NCI-H446 (cell line): ENCODE measurements at regions not wholly inside any gene's neighbourhood (a gene's known extent, or its start where the extent isn't known, plus 50 kb on each side); places are given as distances from the start of the nearest gene placed in this dataset.

Source experiments
- DNase-seq, 2 experiments: peaks; one replicate each; lab custom pipeline; 2025; lab: John Stamatoyannopoulos, UW

DNA sequence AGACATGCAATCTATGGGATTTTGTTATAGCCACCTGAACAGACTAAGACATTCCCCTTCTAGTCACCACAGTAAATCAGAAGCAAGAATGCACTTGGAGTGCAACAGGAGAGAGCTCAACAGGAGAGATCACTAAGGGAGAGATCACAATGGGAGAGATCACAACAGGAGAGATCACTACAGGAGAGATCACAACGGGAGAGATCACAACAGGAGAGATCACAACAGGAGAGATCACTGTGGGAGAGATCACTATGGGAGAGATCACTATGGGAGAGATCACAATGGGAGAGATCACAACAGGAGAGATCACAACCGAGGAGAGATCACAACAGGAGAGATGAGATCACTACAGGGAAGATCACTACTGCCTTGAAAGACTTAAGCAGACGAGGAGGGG is 238.5 kb upstream of the PITRM1 start:
- DNase-seq, result no peak

DNA sequence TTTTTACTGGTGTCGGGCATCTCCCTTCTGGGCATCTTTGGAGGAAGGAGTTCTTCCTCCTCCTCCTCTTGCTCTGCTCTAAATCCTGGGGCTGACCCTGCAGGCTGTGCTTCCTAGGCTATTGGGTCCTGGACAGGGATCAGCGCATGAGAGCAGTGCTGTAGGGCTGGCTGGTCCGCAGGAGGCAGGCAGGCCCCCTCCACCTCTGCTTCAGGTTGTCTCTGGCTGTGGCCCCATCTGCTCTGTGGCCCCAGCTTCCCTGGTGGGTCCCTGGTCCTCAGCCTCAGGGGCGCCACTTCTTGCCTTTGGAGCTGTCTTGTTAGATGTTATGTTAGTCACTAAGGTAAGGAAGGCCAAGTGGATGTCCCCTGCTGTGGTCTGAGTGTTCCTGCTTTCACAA is 237.3 kb upstream of the PITRM1 start:
- no peak for DNase-seq

DNA sequence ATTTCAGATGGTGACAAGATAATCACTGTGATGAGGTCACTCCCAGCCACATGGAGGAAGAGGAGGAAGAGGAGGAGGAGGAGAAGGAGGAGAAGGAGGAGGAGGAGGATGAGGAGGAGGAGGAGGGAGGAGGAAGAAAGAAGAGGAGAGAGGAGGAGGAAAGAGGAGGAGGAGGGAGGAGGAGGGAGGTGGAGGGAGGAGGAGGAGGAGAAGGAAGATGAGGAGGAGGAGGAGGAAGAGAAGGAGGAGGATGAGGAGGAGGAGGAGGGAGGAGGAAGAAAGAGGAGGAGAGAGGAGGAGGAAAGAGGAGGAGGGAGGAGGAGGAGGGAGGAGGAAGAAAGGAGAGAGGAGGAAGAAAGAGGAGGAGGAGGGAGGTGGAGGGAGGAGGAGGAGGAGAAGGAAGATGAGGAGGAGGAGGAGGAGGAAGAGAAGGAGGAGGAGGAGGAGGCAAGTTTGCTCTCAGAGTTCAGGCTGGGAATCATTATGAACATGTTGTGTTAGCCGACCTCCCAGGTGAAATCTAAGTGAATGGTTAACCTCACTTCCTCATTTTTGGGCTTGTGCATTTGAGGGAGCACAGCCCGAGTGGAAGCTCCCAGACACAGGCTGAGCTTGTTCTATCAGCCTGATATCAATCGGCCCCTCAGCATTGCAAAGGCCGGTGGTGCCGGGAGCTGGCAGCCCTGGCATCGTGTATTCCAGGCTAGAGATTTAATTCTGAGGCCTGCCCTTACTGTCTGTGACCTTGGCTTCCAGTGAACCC is 236.2 kb upstream of the PITRM1 start:
- DNase-seq, result no peak

DNA sequence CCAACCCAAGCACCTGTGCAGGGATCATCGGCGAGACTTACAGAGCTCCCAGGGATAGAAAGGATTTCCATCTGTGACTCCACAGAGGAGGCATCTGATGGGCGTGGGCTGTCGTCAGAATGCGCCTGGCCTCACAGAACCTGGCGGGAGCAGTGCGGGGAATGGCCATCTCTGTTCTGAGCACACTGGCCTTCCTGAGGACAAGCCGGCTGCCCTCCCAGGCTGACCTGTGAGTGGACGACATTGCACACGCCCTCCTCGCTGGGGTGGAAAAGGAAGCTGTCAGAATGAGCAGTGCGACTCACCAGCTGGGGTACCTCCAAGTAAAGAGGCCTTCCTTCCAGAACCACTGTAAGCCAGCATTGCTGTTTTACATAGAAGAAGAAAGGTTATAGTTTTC is 234.6 kb upstream of the PITRM1 start:
- no peak for DNase-seq

DNA sequence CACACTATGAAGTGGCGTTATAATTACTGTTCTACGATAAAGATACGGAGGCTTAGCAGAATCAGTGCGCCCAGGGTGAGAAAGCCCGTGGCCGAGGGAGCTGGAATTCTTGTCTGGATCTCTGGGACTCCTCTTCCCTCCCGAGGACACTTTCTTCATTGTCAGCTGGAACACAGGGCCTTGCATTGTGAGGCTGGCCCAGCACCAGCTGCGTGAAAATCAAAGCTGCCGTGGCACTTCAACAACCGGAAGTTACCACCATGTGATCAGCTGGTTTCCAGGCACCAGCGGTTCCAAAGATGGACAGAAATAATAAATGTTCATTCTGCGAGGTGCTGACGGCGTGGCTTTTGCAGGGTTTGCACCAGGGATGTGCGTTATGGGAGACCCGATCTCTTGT is 234.0 kb upstream of the PITRM1 start:
- DNase-seq, result no peak

DNA sequence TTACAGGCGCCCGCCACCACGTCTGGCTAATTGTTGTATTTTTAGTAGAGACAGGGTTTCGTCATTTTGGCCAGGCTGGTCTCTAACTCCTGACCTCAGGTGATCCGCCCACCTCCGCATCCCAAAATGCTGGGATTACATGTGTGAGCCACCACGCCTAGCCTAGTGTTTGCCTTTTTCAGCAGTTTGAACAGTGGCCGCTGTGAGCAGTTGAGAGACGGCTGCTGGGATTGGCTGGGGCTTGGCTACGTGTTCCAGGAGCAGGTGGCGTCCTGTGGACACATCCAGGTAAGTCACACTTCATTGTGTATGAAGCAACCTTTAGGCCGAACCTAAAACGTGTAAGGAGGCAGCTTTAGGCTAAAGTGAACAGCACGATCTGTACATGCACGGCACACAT is 231.8 kb upstream of the PITRM1 start:
- DNase-seq, result no peak

DNA sequence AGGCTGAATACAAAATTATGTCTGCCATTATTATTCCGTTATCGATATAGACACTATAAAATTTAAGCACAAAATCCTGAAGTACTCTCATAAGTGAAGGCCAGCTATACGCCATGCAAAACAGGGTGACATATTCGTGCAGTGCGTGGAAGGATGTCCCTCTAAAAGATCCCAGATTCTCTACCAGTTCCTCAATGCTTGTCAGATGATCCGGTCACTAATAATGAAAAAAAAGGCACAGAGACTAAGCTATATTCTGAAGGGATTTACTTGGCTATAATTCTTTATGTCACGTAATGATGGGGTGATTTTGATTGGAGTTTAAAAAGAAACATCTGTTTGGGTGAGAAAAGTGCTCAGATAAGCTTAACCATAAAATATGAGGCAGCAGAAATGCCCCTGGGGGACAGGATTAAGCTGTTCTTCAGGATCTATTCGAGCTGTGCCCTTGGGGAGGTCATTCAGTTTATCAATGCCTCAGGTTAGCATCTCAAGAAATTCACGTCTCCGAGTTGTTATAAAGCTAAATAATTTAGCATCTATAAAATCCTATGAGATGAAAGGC is 229.7 kb upstream of the PITRM1 start:
- DNase-seq, result no peak

DNA sequence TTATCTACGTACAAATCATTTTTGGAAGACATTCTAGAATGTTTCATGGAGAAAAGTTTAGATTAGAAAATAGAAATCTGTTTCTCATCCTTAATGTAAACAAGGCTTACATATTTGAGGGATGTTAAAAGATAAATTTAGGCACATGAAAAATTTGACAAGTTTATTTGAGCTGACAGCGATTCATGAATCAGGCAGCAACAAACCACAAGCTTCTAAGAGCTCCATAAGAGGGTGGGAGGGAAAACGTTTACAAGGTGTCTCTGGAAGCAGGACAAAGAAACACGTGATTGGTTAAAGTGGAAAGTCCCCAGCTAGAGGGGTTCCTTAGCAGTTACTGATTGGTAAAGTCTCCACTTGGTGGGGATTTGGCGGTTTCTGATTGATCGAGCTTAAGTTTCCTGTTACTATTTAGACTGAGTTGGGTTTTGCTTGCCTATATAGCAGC is 228.9 kb upstream of the PITRM1 start:
- no peak for DNase-seq

DNA sequence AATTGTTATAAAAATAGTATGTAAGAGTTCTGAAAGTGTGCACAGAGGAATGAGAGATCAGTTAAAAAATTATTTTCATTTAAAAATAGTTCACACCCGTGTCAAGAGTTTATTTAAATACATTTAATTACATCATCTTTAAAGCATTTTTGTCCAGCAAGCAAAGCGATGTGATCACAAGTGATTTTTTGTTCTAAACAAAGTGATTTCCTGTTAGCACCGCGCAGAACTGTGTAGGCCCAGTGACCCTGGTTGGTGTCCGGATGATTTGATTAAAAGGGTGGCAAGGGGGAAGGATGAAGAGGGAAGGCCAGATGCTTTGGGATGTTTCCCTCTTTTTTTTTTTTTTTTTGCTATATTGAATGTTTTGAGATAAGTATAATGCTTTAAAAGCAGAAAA is 227.8 kb upstream of the PITRM1 start:
- DNase-seq, result no peak

DNA sequence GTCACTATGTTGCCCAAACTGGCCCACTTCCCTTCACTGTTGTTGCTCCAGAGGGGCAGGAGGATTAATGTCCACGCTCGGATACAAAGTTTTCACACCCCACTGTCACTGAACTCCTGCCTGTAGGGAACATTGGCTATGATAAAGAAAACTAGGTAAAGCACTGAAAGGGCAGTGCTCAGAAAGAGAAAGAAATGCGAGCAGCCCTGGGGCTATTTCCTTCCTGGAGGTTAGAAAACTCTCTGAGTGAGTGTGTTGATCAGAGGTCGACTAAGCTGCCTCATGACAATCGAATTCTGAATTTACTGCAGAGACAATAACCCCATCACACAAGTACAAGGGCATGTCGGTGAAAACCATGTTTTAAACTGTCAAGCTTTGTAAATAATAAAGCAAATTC is 227.2 kb upstream of the PITRM1 start:
- DNase-seq, result no peak

DNA sequence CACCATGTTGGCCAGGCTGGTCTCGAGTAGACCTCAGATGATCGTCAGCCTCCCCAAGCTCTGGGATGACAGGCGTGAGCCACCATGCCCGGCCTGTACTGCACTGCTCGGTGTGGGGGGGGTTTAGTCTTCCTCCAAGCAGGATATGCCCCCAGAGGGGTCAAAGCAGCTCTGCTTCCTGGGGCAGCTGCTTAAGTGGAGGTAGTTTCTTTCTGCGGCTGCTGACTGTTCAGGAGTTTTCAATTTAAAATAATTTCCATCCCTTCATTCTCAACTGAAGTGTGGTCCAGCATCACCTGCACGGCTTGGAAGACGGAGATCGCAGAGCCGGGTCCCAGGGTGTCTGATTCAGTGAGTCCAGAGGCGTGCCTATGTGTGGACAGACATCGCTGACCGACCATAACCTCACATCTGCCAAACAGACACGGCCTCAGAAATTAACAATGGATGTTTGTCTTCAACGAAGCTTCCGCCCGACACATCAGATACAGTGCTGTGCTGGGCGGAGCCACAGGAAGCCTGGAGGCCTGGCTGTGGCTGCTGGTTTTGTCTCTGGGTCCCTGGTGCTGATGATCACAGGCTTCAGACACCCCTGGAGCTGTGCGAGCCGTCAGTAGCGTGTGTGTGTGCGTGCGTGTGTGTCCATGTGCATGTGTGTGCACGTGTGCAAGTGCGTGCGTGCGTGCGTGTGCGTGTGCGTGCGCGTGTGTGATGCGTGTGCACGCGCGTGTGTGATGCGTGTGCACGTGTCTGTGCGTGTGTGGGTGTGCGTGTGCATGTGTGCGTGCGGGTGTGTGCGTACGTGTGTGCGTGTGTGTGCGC is 226.5 kb upstream of the PITRM1 start:
- no peak for DNase-seq

DNA sequence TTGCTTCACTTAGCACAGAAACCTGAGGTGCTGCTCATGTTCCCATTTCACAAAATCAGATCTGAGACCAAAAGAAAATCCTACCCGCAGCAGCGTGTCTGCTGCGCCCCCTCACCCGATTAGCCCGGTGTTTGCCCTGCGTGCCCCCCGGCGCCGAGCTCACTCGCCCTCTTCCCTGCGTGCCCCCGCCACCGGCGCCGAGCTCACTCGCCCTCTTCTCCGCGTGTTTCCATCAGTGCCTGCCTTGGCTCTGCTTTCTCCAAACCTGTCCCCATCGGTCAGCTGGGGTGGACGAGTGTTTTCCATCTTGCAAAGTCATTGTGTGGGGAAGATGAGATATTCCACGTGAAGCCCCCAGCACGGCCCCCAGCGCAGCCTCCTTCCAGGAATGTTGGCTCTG is 225.3 kb upstream of the PITRM1 start:
- DNase-seq, result no peak

DNA sequence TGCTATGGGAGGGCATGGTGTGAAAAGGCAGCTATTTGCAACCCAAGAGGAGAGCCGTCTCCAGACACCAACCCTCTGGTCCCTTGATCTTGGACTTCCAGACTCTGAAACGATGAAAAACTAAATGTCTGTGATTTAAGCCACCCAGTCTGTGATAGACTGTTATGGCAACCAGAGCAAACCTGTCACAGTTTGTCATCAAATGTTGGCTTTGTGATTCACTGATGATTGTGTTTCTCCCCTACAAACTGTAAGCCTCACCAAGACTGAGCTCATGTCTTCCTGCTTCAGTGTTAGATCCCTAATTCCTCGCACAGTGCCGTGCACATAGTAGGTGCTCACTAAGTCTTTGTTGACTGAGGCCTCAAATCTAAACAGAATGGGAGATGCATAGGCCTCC is 224.6 kb upstream of the PITRM1 start:
- no peak for DNase-seq

DNA sequence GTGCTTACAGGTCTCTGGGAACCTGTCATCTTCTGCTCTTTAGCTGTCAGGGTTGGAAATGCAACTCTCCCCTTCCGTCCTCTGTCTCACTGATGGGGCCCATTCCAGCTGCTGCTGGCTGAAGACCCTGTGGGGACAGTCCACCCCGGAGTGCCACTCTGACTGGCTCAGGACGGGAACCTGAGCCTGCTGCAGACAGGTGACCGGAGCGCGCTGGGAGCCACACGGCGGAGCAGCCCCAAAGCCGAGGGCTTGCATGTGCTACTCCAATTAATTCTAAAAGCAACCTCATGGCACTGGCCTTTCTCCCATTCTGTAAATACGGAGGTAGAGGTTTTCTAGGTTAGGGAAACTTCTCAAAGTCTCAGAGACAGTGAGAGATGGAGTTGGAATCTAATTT is 223.5 kb upstream of the PITRM1 start:
- DNase-seq, result no peak

DNA sequence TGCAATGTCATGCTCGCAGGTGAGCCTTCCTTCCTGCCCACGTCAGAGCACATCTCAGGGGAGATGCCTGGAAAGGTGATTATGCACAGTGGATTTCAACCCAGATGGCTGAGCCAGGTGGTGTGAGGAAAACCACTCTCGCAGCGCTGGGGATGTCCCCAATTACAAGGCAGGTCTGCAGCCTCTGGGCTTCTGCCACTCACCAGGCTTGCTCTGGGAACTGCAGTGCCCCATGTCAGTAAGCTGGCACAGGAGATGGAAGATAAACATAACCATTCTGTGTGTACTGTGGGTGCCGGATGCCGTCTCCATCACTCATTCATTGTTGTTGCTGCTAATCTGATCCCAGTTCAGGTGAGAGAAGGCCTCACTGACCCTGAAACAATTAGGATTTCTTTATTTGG is 222.9 kb upstream of the PITRM1 start:
- no peak for DNase-seq

DNA sequence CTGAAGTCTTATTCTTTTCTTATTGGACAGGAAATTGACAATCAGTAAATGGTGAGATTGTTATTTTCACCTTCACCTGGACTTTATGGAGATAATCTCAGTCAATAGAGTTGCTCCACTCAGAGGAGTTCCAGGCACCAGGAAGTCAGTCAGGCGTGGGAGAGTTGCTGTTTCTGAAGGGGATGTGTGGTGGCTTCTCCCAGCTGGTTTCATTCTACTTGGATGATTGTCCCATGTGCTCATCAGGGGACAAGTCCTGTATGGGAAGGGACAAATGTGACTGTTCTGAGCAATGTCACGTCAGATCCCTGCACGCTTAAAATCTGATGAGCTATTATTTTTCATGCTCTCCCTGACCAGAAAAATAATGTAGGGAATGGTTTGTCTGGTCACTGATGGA is 222.5 kb upstream of the PITRM1 start:
- no peak for DNase-seq

DNA sequence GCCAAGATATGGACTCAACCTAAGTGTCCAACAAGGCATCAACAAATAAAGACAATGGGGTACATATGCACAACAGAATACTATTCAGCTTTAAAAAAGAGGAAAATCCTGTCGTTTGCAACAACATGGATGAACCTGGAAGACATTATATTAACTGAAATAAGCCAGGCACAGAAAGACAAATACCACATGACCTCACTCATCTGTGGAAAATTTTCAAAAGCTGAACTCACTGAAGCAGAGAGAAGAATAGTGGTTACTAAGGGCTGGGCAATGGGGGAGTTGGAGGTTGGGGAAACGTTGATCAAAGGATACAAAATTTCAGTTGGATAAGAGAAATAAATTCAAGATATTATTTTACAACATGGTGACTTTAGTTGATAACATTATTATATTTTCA is 221.4 kb upstream of the PITRM1 start:
- no peak for DNase-seq

DNA sequence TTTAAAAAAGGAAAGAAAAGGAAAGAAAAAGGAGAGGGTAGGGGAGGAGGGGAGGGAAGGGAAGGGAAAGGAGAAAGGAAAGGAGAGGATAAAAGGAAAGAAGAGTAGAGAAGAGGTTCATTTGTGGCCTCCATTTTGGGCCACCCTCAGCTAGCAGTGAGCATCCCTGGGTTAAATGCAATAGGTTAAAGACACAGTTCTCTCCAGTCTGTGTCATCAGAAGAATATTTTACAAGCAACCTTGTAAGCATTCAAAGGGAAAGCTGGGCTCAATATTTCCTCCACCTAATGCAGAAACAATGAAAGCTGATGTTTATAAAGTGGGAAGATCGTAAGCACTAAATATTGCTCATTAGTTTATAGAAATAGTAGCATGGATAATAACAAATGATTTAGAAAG is 219.1 kb upstream of the PITRM1 start:
- no peak for DNase-seq

DNA sequence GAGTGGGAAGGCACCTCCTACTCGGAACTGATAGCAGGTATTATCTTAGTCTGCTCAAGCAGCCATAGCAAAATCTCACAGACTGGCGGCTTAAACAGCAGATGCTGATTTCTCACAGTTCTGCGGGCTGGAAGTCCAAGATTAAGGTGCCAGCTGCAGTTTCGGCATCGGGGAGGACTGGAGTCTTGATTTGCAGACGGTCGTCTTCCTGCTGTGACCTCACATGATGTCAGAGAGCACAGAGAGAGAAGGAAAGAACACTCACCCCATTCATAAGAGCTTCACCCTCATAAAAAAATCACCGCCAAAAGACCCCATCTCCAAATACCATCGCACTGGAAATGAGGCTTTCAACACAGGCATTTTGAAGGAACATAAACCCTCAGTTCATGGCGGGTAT is 216.5 kb upstream of the PITRM1 start:
- DNase-seq, result no peak

DNA sequence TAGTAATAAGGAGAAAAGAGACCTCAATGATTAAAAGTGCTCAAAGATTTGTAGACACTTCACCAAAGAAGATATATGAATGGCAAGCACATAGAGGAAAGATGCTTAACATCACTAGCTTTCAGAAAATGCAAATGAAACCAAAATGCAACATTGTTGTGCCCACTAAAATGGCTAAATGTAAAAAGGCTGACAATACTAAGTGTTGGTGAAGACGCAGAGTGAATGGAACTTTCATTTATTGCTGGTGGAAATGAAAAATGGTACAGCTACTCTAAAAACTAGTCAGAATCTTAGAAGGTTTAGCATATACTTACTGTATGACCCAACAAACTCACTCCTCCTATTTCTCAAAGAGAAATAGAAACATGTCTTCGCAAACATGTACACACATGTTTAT is 212.9 kb upstream of the PITRM1 start:
- no peak for DNase-seq

DNA sequence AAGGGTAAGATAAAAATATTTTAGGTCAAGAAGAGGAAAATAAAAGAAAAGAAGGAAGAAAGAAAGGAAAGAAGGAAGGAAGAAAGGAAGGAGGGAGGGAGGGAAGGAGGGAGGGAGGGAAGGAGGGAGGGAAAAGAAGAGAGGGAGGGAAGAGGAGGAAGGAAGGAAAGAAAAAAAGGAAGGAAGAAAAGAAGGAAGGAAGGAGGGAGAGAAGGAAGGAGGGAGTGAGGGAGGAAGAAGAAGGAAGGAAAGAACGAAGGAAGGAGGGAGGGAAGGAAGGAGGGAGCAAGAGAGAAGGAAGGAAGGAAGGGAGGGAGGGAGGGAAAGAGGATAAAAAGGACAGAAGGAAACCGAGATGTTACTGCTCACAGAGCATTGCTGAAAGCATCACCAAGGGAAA is 209.5 kb upstream of the PITRM1 start:
- DNase-seq, result no peak

DNA sequence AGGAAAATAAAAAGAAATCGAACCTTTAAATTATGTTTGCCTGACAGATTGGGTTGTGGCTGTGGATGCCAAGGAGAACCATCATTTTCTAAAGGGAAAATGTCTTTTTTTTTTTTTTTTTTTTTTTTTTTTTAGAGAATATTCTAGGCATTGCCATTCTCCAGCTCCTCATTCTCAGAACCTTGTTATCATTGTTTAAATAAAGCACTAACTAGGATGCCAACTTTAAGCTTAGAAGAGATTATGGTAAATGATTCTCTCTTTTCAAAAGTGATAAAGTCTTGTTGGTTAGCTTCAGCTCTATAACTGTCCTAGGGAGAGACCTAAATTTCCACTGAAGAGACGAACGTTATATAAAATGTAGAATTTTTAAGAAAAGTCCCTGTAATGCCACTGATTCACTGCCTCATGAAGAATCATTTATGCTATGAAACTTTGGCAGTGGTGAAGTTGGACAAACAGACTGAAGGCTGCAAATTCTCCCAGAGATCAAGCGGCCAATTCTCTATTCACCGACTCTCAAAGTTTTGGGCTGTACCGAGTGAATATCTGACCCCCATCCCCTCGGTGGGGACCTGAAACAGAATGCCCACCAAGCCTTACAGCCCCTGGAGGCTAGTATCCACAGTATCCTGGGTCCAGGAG is 207.9 kb upstream of the PITRM1 start:
- DNase-seq, result no peak

DNA sequence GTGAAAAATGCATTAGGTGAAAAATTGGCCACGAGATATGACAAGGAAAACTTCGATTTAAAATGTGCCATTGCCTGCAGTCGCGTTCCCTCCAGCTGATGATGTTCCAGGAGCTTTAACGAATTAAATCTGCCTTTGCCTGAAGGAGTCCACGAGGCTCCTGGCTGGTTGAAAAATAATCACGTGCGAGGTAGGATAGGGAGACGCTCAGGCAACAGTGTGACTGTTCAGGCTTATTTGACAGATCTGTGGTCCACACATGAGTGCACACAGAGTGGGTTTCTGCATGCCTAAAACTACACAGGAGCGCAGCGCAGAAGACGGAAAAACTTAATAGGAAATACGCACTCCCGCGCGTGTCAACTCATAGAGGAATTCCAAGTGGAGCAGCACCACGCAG is 204.0 kb upstream of the PITRM1 start:
- DNase-seq, result no peak
